CD4-positive, alpha-beta T cell (primary cell): ENCODE measurements at regions not wholly inside any gene's neighbourhood (a gene's known extent, or its start where the extent isn't known, plus 50 kb on each side); places are given as distances from the start of the nearest gene placed in this dataset.

Experiments used
- ATAC-seq: fragments of 200-7000 bp; cut with Tn5 transposase; one replicate; pipeline ENCODE4 v1.10.0; 2022; ENCODE audit warnings: mild to moderate bottlenecking; ENCODE audit not compliant: poor library complexity
- CTCF ChIA-PET: fragments of 350-600 bp; sonication (Branson Sonifier 250); formaldehyde crosslinking; loops from one replicate; lab custom pipeline; 2021; ENCODE audit warnings: antibody characterized with exemption, inconsistent platforms; lab: Charles Lee
- POLR2A ChIA-PET: fragments of 350-600 bp; sonication (Branson Sonifier 250); formaldehyde crosslinking; loops from one replicate; lab custom pipeline; 2021; ENCODE audit warnings: antibody characterized with exemption, inconsistent platforms; lab: Charles Lee
- DNase-seq, 14 experiments: peaks; one replicate each; pipeline ENCODE4 v3.0.0-alpha.2; 2013 to 2020; ENCODE audit warnings: mixed read lengths in 2 of 14
- H3K27ac ChIP-seq, 2 donors: one replicate each; pipeline versions ENCODE4 v1.5.1 to v1.7.0; 2013; ENCODE audit warnings: low read length in 2 of 2, low read depth in 1 of 2, mild to moderate bottlenecking in 1 of 2
- H3K27me3 ChIP-seq, 2 experiments: 1 replicate in 1 of 2; 2 replicates in 1 of 2; pipeline versions ENCODE4 v1.6.1 to v1.7.0; 2013; ENCODE audit warnings: low read length in 2 of 2, control low read depth in 1 of 2, mild to moderate bottlenecking in 1 of 2, moderate library complexity in 1 of 2; ENCODE audit not compliant: insufficient read depth in 2 of 2, control insufficient read depth in 1 of 2
- H3K36me3 ChIP-seq: one replicate; pipeline ENCODE4 v1.6.1; 2013; ENCODE audit warnings: low read length, control low read depth; ENCODE audit not compliant: insufficient read depth
- H3K4me1 ChIP-seq: one replicate; pipeline ENCODE4 v1.6.1; 2013; ENCODE audit warnings: low read length, control low read depth; ENCODE audit not compliant: insufficient read depth
- H3K4me3 ChIP-seq: one replicate; pipeline ENCODE4 v1.5.1; 2013; ENCODE audit warnings: mild to moderate bottlenecking, low read length, moderate library complexity
- H3K9me3 ChIP-seq, 2 experiments: 1 replicate in 1 of 2; 2 replicates in 1 of 2; pipeline versions ENCODE4 v1.6.1 to v1.7.0; 2013; ENCODE audit warnings: low read length in 2 of 2, mild to moderate bottlenecking in 2 of 2, control low read depth in 1 of 2, moderate library complexity in 1 of 2; ENCODE audit not compliant: control insufficient read depth in 1 of 2, insufficient read depth in 1 of 2
- H3K27ac Mint-ChIP-seq: one replicate; pipeline ENCODE4 v1.8.0; 2020; ENCODE audit warnings: mixed read lengths
- H3K27me3 Mint-ChIP-seq: one replicate; pipeline ENCODE4 v1.8.0; 2021; ENCODE audit warnings: mixed read lengths
- H3K36me3 Mint-ChIP-seq: one replicate; pipeline ENCODE4 v1.8.0; 2021; ENCODE audit warnings: low read depth, mixed read lengths
- H3K4me1 Mint-ChIP-seq: one replicate; pipeline ENCODE4 v1.8.0; 2021; ENCODE audit warnings: low read depth, mixed read lengths
- H3K4me3 Mint-ChIP-seq: one replicate; pipeline ENCODE4 v1.8.0; 2020; ENCODE audit warnings: mild to moderate bottlenecking, mixed read lengths
- H3K9me3 Mint-ChIP-seq: one replicate; pipeline ENCODE4 v1.8.0; 2020; ENCODE audit warnings: mixed read lengths
- intact Hi-C, 2 experiments: fragments of 100-400 bp; cut with DNase I in 1 of 2; cut with micrococcal nuclease in 1 of 2; formaldehyde crosslinking; loops; one replicate each; pipeline versions ENCODE4 v1.15.1 to v1.9.0; 2023 to 2025; cut with DNase I, micrococcal nuclease
- TF ChIP-seq, protein P1 (sequence below): fragments of 200-600 bp; IDR thresholded peaks from one replicate; pipeline ENCODE4 v1.8.0; 2022; ENCODE audit warnings: antibody characterized with exemption, mild to moderate bottlenecking

DNA sequence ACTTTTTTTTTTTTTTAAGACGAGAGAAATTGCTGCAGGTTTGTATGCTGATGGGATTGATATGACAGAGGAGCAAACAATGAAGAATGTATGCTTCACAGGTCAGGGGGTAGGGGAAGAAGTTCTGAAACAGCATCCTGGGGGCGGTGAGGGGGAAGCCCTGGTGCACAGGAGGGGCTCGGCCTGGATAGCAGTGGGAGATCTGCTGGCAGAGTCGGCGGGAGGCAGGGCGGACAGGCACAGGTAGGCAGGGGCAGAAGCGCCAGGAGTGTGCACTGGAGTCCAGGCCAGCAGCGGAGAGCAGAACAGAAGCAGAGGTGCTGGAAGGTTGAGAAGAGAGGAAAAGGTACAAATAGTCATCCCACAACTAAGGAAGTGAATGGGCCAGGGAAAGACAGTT, 175.4 kb downstream of the SNX10 start:
- Histone ChIP-seq H3K36me3 (no peaks in the 10 kb centered on the region), H3K27ac (no peak overlapping the region), H3K27me3 (peaks cover 0 to 2% of the 10 kb centered on the region in 2 experiments), H3K4me3 (no peak overlapping the region), H3K9me3 (no peaks in the 10 kb centered on the region), H3K4me1 (no peaks in the 10 kb centered on the region)
- Mint-ChIP-seq H3K4me3 (no peak overlapping the region), H3K36me3 (no peaks in the 10 kb centered on the region), H3K27ac (no peak overlapping the region), H3K27me3 (peaks cover 4% of the 10 kb centered on the region), H3K9me3 (no peaks in the 10 kb centered on the region), H3K4me1 (no peaks in the 10 kb centered on the region)
- intact Hi-C loops = no loop called here
- POLR2A ChIA-PET = no interaction called here
- ATAC-seq = no peak
- no peak for DNase-seq
- TF ChIP-seq, protein P1, sequence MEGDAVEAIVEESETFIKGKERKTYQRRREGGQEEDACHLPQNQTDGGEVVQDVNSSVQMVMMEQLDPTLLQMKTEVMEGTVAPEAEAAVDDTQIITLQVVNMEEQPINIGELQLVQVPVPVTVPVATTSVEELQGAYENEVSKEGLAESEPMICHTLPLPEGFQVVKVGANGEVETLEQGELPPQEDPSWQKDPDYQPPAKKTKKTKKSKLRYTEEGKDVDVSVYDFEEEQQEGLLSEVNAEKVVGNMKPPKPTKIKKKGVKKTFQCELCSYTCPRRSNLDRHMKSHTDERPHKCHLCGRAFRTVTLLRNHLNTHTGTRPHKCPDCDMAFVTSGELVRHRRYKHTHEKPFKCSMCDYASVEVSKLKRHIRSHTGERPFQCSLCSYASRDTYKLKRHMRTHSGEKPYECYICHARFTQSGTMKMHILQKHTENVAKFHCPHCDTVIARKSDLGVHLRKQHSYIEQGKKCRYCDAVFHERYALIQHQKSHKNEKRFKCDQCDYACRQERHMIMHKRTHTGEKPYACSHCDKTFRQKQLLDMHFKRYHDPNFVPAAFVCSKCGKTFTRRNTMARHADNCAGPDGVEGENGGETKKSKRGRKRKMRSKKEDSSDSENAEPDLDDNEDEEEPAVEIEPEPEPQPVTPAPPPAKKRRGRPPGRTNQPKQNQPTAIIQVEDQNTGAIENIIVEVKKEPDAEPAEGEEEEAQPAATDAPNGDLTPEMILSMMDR = no peak
- CTCF ChIA-PET = no interaction called here

DNA sequence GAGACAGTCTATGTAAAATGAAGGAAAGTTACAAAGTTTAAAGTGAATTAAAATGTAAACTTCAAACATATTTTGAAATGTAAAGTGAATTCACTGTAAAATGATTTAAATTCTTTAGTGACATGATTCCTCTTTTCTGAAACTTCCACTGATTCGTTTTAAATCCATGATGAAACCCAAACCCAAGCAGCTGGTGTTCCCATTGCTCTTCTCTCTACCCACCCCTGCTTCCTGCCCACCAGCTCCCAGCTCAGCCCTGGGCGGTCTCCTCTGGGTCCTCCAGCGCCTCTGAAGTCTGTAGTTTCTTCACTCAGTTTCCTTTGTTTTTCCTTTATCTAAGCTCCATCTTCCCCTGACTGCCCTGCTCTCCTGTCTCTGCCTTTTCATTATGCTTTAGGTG, 175.9 kb downstream of the SNX10 start:
- Histone ChIP-seq H3K4me3 (no peak overlapping the region), H3K27ac (no peak overlapping the region), H3K36me3 (no peaks in the 10 kb centered on the region), H3K4me1 (no peaks in the 10 kb centered on the region), H3K9me3 (no peaks in the 10 kb centered on the region), H3K27me3 (peaks cover 0 to 2% of the 10 kb centered on the region in 2 experiments)
- Mint-ChIP-seq H3K36me3 (no peaks in the 10 kb centered on the region), H3K4me3 (no peak overlapping the region), H3K27me3 (peaks cover 4% of the 10 kb centered on the region), H3K9me3 (no peaks in the 10 kb centered on the region), H3K27ac (no peak overlapping the region), H3K4me1 (no peaks in the 10 kb centered on the region)
- TF ChIP-seq, protein P1 = no peak
- ChIA-PET POLR2A (no interaction called here), CTCF (no interaction called here)
- DNase-seq (no peak), ATAC-seq (no peak)
- intact Hi-C loops = no loop called here

DNA sequence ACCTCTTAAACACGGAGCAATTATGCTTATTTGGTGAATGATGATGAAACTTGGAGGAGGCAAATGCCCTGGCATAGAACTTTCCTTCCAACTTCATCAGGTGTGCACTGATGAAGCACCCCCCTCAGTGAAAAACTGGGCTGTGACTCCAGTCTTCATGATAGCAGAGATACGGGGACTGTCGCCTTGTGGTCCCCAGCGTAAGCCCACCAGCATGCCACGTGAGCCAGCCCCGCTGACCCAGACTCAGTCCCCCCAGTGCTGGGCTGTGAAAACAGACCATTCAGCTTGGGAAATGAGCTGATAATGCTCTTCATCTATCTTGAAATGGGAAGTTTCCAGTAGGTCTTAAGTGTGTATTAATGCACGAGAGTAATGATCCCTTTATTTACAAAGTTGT, 177.0 kb downstream of the SNX10 start:
- no peaks in the 10 kb centered on the region for H3K9me3 Mint-ChIP-seq
- intact Hi-C loops = no loop called here

More for the DNA sequence above, 177.0 kb downstream of the SNX10 start:
- H3K27ac ChIP-seq = no peak overlapping the region
- no peaks in the 10 kb centered on the region for H3K36me3 ChIP-seq
- Mint-ChIP-seq H3K36me3 (no peaks in the 10 kb centered on the region), H3K4me1 (no peaks in the 10 kb centered on the region), H3K27ac (no peak overlapping the region), H3K4me3 (no peak overlapping the region), H3K27me3 (peaks cover 4% of the 10 kb centered on the region)
- no peaks in the 10 kb centered on the region for H3K4me1 ChIP-seq
- ChIA-PET CTCF (no interaction called here), POLR2A (no interaction called here)
- no peak overlapping the region for H3K4me3 ChIP-seq
- no peaks in the 10 kb centered on the region for H3K9me3 ChIP-seq
- TF ChIP-seq, protein P1 = no peak
- no peak for DNase-seq
- no peak for ATAC-seq
- H3K27me3 ChIP-seq = peaks cover 0 to 2% of the 10 kb centered on the region in 2 experiments
